Endothelial cell of umbilical vein (primary cell): ENCODE measurements at regions not wholly inside any gene's neighbourhood (a gene's known extent, or its start where the extent isn't known, plus 50 kb on each side); places are given as distances from the start of the nearest gene placed in this dataset.

Experiments used
- BruUV-seq: library from RNA; stranded (reverse); fragments of 400-500 nt; replicated peaks from 2 replicates; lab custom pipeline; 2021; lab: Mats Ljungman, UMichigan
- CTCF ChIA-PET: fragments of 300-600, 350-600 bp; sonication (Branson Sonifier 250); formaldehyde crosslinking; loops from one replicate; lab custom pipeline; 2021; ENCODE audit warnings: antibody characterized with exemption, inconsistent platforms; lab: Charles Lee
- POLR2A ChIA-PET: fragments of 300-600, 350-600 bp; sonication (Branson Sonifier 250); formaldehyde crosslinking; loops from one replicate; lab custom pipeline; 2021; ENCODE audit warnings: antibody characterized with exemption, inconsistent platforms; lab: Charles Lee
- DNase-seq: peaks from one replicate; pipeline ENCODE4 v3.0.0-alpha.2; 2011; ENCODE audit warnings: low read depth, low spot score
- FAIRE-seq: peaks from 2 replicates; lab custom pipeline; 2011; peaks lifted over from hg19 to GRCh38; lab: Jason Lieb, UNC
- H2AFZ ChIP-seq: 2 replicates; pipeline ENCODE4 v1.6.0; 2012; ENCODE audit warnings: low read depth, low read length, control low read depth, inconsistent platforms
- H3K27ac ChIP-seq: 2 replicates; pipeline ENCODE4 v1.5.1; 2011; ENCODE audit warnings: low read depth, mild to moderate bottlenecking, control low read depth, low read length, moderate library complexity; ENCODE audit not compliant: insufficient read depth
- H3K27me3 ChIP-seq, 2 experiments: 2 replicates each; pipeline versions ENCODE4 v1.6.0 to v1.6.1; 2011; ENCODE audit warnings: low read length in 2 of 2, mixed read lengths in 1 of 2; ENCODE audit not compliant: control insufficient read depth in 2 of 2, insufficient read depth in 2 of 2
- H3K36me3 ChIP-seq, 2 experiments: 2 replicates in 1 of 2; 3 replicates in 1 of 2; pipeline ENCODE4 v1.5.1; 2011; ENCODE audit warnings: low read length in 2 of 2, mild to moderate bottlenecking in 1 of 2, moderate library complexity in 1 of 2; ENCODE audit not compliant: control insufficient read depth in 2 of 2, insufficient read depth in 2 of 2; ENCODE audit errors: extremely low read depth in 1 of 2
- H3K4me1 ChIP-seq: 3 replicates; pipeline ENCODE4 v1.5.1; 2011; ENCODE audit warnings: mild to moderate bottlenecking, low read length; ENCODE audit not compliant: control insufficient read depth, insufficient read depth; ENCODE audit errors: extremely low read depth
- H3K4me2 ChIP-seq: 2 replicates; pipeline ENCODE4 v1.6.1; 2011; ENCODE audit warnings: low read length, control low read depth, mixed read lengths; ENCODE audit not compliant: insufficient read depth
- H3K4me3 ChIP-seq, 3 experiments: fragments of 200-600 bp in 1 of 3; sonication (generic), shearing (Covaris generic) in 1 of 3; replicated peaks in 1 of 3; 2 replicates each; pipeline ENCODE4 v1.5.1; 2011 to 2016; ENCODE audit warnings: control low read depth in 3 of 3, low read length in 3 of 3, mild to moderate bottlenecking in 2 of 3, inconsistent platforms in 1 of 3, low read depth in 1 of 3, moderate library complexity in 1 of 3; ENCODE audit not compliant: insufficient read depth in 1 of 3
- H3K79me2 ChIP-seq: 2 replicates; pipeline ENCODE4 v1.6.0; 2012; ENCODE audit warnings: low read length, inconsistent platforms; ENCODE audit not compliant: control insufficient read depth, insufficient read depth
- H3K9ac ChIP-seq: replicated peaks from 2 replicates; pipeline ENCODE3; 2011; ENCODE audit warnings: low read length, control low read depth; ENCODE audit not compliant: insufficient read depth; ENCODE audit errors: extremely low read depth
- H3K9me1 ChIP-seq: replicated peaks from 3 replicates; pipeline ENCODE4 v1.6.0; 2011; ENCODE audit warnings: mild to moderate bottlenecking, low read length; ENCODE audit not compliant: control insufficient read depth, insufficient read depth; ENCODE audit errors: extremely low read depth
- H3K9me3 ChIP-seq: replicated peaks from 2 replicates; pipeline ENCODE4 v1.5.1; 2012; ENCODE audit warnings: low read length, inconsistent platforms; ENCODE audit not compliant: control insufficient read depth, insufficient read depth
- H4K20me1 ChIP-seq: replicated peaks from 2 replicates; pipeline ENCODE3; 2011; ENCODE audit warnings: mild to moderate bottlenecking, low read length; ENCODE audit not compliant: control insufficient read depth, insufficient read depth; ENCODE audit errors: extremely low read depth
- CTCF ChIP-seq, 2 donors: IDR thresholded peaks; 1 replicate in 1 of 2; 2 replicates in 1 of 2; pipeline ENCODE4 v1.5.1; 2011; ENCODE audit warnings: low read length in 2 of 2, mild to moderate bottlenecking in 2 of 2, moderate library complexity in 2 of 2, control low read depth in 1 of 2, inconsistent platforms in 1 of 2, low read depth in 1 of 2; ENCODE audit not compliant: insufficient read depth in 1 of 2; ENCODE audit errors: extremely low read depth in 1 of 2
- EZH2 ChIP-seq: IDR thresholded peaks from 2 replicates; pipeline ENCODE4 v1.6.1; 2012; ENCODE audit warnings: borderline replicate concordance, low read depth, mild to moderate bottlenecking, moderate library complexity, low read length, inconsistent platforms; ENCODE audit not compliant: severe bottlenecking
- FOS ChIP-seq: IDR thresholded peaks from 2 replicates; pipeline ENCODE4 v1.6.1; 2011; ENCODE audit warnings: mild to moderate bottlenecking, low read length, moderate library complexity, borderline replicate concordance; ENCODE audit not compliant: insufficient read depth
- GATA2 ChIP-seq: IDR thresholded peaks from 2 replicates; pipeline ENCODE4 v1.7.0; 2011; ENCODE audit warnings: low read depth, mild to moderate bottlenecking, moderate library complexity, mixed read lengths, low read length; ENCODE audit not compliant: insufficient read length, insufficient read depth
- JUN ChIP-seq: IDR thresholded peaks from 2 replicates; pipeline ENCODE4 v1.6.1; 2011; ENCODE audit warnings: borderline replicate concordance, low read depth; ENCODE audit not compliant: insufficient read length, insufficient read depth
- MAX ChIP-seq: IDR thresholded peaks from 2 replicates; pipeline ENCODE4 v1.6.1; 2011; ENCODE audit not compliant: insufficient read depth, insufficient read length
- MYC ChIP-seq: IDR thresholded peaks from one replicate; pipeline ENCODE4 v1.6.1; 2011; ENCODE audit warnings: mild to moderate bottlenecking, low read depth, low read length
- POLR2A ChIP-seq: IDR thresholded peaks from 2 replicates; pipeline ENCODE4 v1.6.1; 2012; ENCODE audit warnings: low read depth, mild to moderate bottlenecking, control low read depth, low read length
- POLR2AphosphoS5 ChIP-seq: IDR thresholded peaks from 2 replicates; pipeline ENCODE4 v1.6.1; 2012; ENCODE audit warnings: low read depth, mild to moderate bottlenecking, control low read depth, low read length, moderate library complexity; ENCODE audit not compliant: insufficient read depth
- dilution Hi-C: fragments of 300-500 bp; cut with MboI; formaldehyde crosslinking; loops from one replicate; pipeline ENCODE4 v1.15.0; 2019; ENCODE audit warnings: low sequenced_read_pairs; ENCODE audit not compliant: extremely low pct_ligation_motif_present
- intact Hi-C: fragments of 100-400 bp; cut with micrococcal nuclease; formaldehyde crosslinking; loops from one replicate; pipeline ENCODE4 v1.10.0; 2022

- H3K27ac ChIP-seq = no peak overlapping the region
- H4K20me1 ChIP-seq = no peaks in the 10 kb centered on the region
- no peaks in the 10 kb centered on the region for H3K9me1 ChIP-seq
- DNase-seq (no peak), FAIRE-seq (no peak)
- TF ChIP-seq POLR2A = no peak
- TF ChIP-seq POLR2AphosphoS5 = no peak
- no peak for TF ChIP-seq CTCF (IDR thresholded peaks at IDR 0.05; ENCODE audit: extremely low read depth in 1 of 2, insufficient read depth in 1 of 2, low read depth in 1 of 2, low read length in 2 of 2)
- TF ChIP-seq GATA2 = no peak
- TF ChIP-seq MYC = no peak
- TF ChIP-seq JUN = no peak
- no peak for TF ChIP-seq MAX
- no peak for TF ChIP-seq FOS
- TF ChIP-seq EZH2 = no peak
- H3K27me3 ChIP-seq = no peaks in the 10 kb centered on the region
- no TSS peak for BruUV-seq
- H2AFZ ChIP-seq = no peak overlapping the region
- POLR2A ChIA-PET = no interaction called here
- no peaks in the 10 kb centered on the region for H3K4me1 ChIP-seq
- no peak overlapping the region for H3K4me3 ChIP-seq
- no peak overlapping the region for H3K4me2 ChIP-seq
- intact Hi-C loops (no loop called here), dilution Hi-C loops (no loop called here)
- H3K79me2 ChIP-seq = no peaks in the 10 kb centered on the region
- no peak overlapping the region for H3K9ac ChIP-seq
- H3K9me3 ChIP-seq = peaks cover 2% of the 10 kb centered on the region
- H3K36me3 ChIP-seq = no peaks in the 10 kb centered on the region
- CTCF ChIA-PET = no interaction called here
Observed at GRCh38 chr6:159440911-159441703, 251.9 kb downstream of the SOD2 start.
